Endothelial cell of umbilical vein (primary cell): ENCODE measurements at regions not wholly inside any gene's neighbourhood (a gene's known extent, or its start where the extent isn't known, plus 50 kb on each side); places are given as distances from the start of the nearest gene placed in this dataset.

Experiments used
- BruUV-seq: library from RNA; stranded (reverse); fragments of 400-500 nt; replicated peaks from 2 replicates; lab custom pipeline; 2021; lab: Mats Ljungman, UMichigan
- CTCF ChIA-PET: fragments of 300-600, 350-600 bp; sonication (Branson Sonifier 250); formaldehyde crosslinking; loops from one replicate; lab custom pipeline; 2021; ENCODE audit warnings: antibody characterized with exemption, inconsistent platforms; lab: Charles Lee
- POLR2A ChIA-PET: fragments of 300-600, 350-600 bp; sonication (Branson Sonifier 250); formaldehyde crosslinking; loops from one replicate; lab custom pipeline; 2021; ENCODE audit warnings: antibody characterized with exemption, inconsistent platforms; lab: Charles Lee
- DNase-seq: peaks from one replicate; pipeline ENCODE4 v3.0.0-alpha.2; 2011; ENCODE audit warnings: low read depth, low spot score
- FAIRE-seq: peaks from 2 replicates; lab custom pipeline; 2011; peaks lifted over from hg19 to GRCh38; lab: Jason Lieb, UNC
- H2AFZ ChIP-seq: 2 replicates; pipeline ENCODE4 v1.6.0; 2012; ENCODE audit warnings: low read depth, low read length, control low read depth, inconsistent platforms
- H3K27ac ChIP-seq: 2 replicates; pipeline ENCODE4 v1.5.1; 2011; ENCODE audit warnings: low read depth, mild to moderate bottlenecking, control low read depth, low read length, moderate library complexity; ENCODE audit not compliant: insufficient read depth
- H3K27me3 ChIP-seq, 2 experiments: 2 replicates each; pipeline versions ENCODE4 v1.6.0 to v1.6.1; 2011; ENCODE audit warnings: low read length in 2 of 2, mixed read lengths in 1 of 2; ENCODE audit not compliant: control insufficient read depth in 2 of 2, insufficient read depth in 2 of 2
- H3K36me3 ChIP-seq, 2 experiments: 2 replicates in 1 of 2; 3 replicates in 1 of 2; pipeline ENCODE4 v1.5.1; 2011; ENCODE audit warnings: low read length in 2 of 2, mild to moderate bottlenecking in 1 of 2, moderate library complexity in 1 of 2; ENCODE audit not compliant: control insufficient read depth in 2 of 2, insufficient read depth in 2 of 2; ENCODE audit errors: extremely low read depth in 1 of 2
- H3K4me1 ChIP-seq: 3 replicates; pipeline ENCODE4 v1.5.1; 2011; ENCODE audit warnings: mild to moderate bottlenecking, low read length; ENCODE audit not compliant: control insufficient read depth, insufficient read depth; ENCODE audit errors: extremely low read depth
- H3K4me2 ChIP-seq: 2 replicates; pipeline ENCODE4 v1.6.1; 2011; ENCODE audit warnings: low read length, control low read depth, mixed read lengths; ENCODE audit not compliant: insufficient read depth
- H3K4me3 ChIP-seq, 3 experiments: fragments of 200-600 bp in 1 of 3; sonication (generic), shearing (Covaris generic) in 1 of 3; replicated peaks in 1 of 3; 2 replicates each; pipeline ENCODE4 v1.5.1; 2011 to 2016; ENCODE audit warnings: control low read depth in 3 of 3, low read length in 3 of 3, mild to moderate bottlenecking in 2 of 3, inconsistent platforms in 1 of 3, low read depth in 1 of 3, moderate library complexity in 1 of 3; ENCODE audit not compliant: insufficient read depth in 1 of 3
- H3K79me2 ChIP-seq: 2 replicates; pipeline ENCODE4 v1.6.0; 2012; ENCODE audit warnings: low read length, inconsistent platforms; ENCODE audit not compliant: control insufficient read depth, insufficient read depth
- H3K9ac ChIP-seq: replicated peaks from 2 replicates; pipeline ENCODE3; 2011; ENCODE audit warnings: low read length, control low read depth; ENCODE audit not compliant: insufficient read depth; ENCODE audit errors: extremely low read depth
- H3K9me1 ChIP-seq: replicated peaks from 3 replicates; pipeline ENCODE4 v1.6.0; 2011; ENCODE audit warnings: mild to moderate bottlenecking, low read length; ENCODE audit not compliant: control insufficient read depth, insufficient read depth; ENCODE audit errors: extremely low read depth
- H3K9me3 ChIP-seq: replicated peaks from 2 replicates; pipeline ENCODE4 v1.5.1; 2012; ENCODE audit warnings: low read length, inconsistent platforms; ENCODE audit not compliant: control insufficient read depth, insufficient read depth
- H4K20me1 ChIP-seq: replicated peaks from 2 replicates; pipeline ENCODE3; 2011; ENCODE audit warnings: mild to moderate bottlenecking, low read length; ENCODE audit not compliant: control insufficient read depth, insufficient read depth; ENCODE audit errors: extremely low read depth
- CTCF ChIP-seq, 2 donors: IDR thresholded peaks; 1 replicate in 1 of 2; 2 replicates in 1 of 2; pipeline ENCODE4 v1.5.1; 2011; ENCODE audit warnings: low read length in 2 of 2, mild to moderate bottlenecking in 2 of 2, moderate library complexity in 2 of 2, control low read depth in 1 of 2, inconsistent platforms in 1 of 2, low read depth in 1 of 2; ENCODE audit not compliant: insufficient read depth in 1 of 2; ENCODE audit errors: extremely low read depth in 1 of 2
- EZH2 ChIP-seq: IDR thresholded peaks from 2 replicates; pipeline ENCODE4 v1.6.1; 2012; ENCODE audit warnings: borderline replicate concordance, low read depth, mild to moderate bottlenecking, moderate library complexity, low read length, inconsistent platforms; ENCODE audit not compliant: severe bottlenecking
- FOS ChIP-seq: IDR thresholded peaks from 2 replicates; pipeline ENCODE4 v1.6.1; 2011; ENCODE audit warnings: mild to moderate bottlenecking, low read length, moderate library complexity, borderline replicate concordance; ENCODE audit not compliant: insufficient read depth
- GATA2 ChIP-seq: IDR thresholded peaks from 2 replicates; pipeline ENCODE4 v1.7.0; 2011; ENCODE audit warnings: low read depth, mild to moderate bottlenecking, moderate library complexity, mixed read lengths, low read length; ENCODE audit not compliant: insufficient read length, insufficient read depth
- JUN ChIP-seq: IDR thresholded peaks from 2 replicates; pipeline ENCODE4 v1.6.1; 2011; ENCODE audit warnings: borderline replicate concordance, low read depth; ENCODE audit not compliant: insufficient read length, insufficient read depth
- MAX ChIP-seq: IDR thresholded peaks from 2 replicates; pipeline ENCODE4 v1.6.1; 2011; ENCODE audit not compliant: insufficient read depth, insufficient read length
- MYC ChIP-seq: IDR thresholded peaks from one replicate; pipeline ENCODE4 v1.6.1; 2011; ENCODE audit warnings: mild to moderate bottlenecking, low read depth, low read length
- POLR2A ChIP-seq: IDR thresholded peaks from 2 replicates; pipeline ENCODE4 v1.6.1; 2012; ENCODE audit warnings: low read depth, mild to moderate bottlenecking, control low read depth, low read length
- POLR2AphosphoS5 ChIP-seq: IDR thresholded peaks from 2 replicates; pipeline ENCODE4 v1.6.1; 2012; ENCODE audit warnings: low read depth, mild to moderate bottlenecking, control low read depth, low read length, moderate library complexity; ENCODE audit not compliant: insufficient read depth
- dilution Hi-C: fragments of 300-500 bp; cut with MboI; formaldehyde crosslinking; loops from one replicate; pipeline ENCODE4 v1.15.0; 2019; ENCODE audit warnings: low sequenced_read_pairs; ENCODE audit not compliant: extremely low pct_ligation_motif_present
- intact Hi-C: fragments of 100-400 bp; cut with micrococcal nuclease; formaldehyde crosslinking; loops from one replicate; pipeline ENCODE4 v1.10.0; 2022

GRCh38 chr1:108070662-108071061 lies 105.7 kb upstream of the VAV3 start:
- ChIA-PET CTCF (interaction anchor here (1.8 kb wide), 1 partner anchor 289 kb away, joined by 5 read pairs; no protein-coding TSS in a partner anchor), POLR2A (no interaction called here)
- DNase-seq, result no peak
- FAIRE-seq, result no peak
- Histone ChIP-seq H4K20me1 (no peaks in the 10 kb centered on the region), H3K79me2 (no peaks in the 10 kb centered on the region), H3K4me1 (no peaks in the 10 kb centered on the region), H3K4me2 (no peak overlapping the region), H3K36me3 (no peaks in the 10 kb centered on the region), H3K9ac (no peak overlapping the region), H3K9me1 (peaks cover 2% of the 10 kb centered on the region), H3K9me3 (no peaks in the 10 kb centered on the region), H3K27ac (no peak overlapping the region), H2AFZ (no peak overlapping the region), H3K4me3 (no peak overlapping the region), H3K27me3 (no peaks in the 10 kb centered on the region)
- TF ChIP-seq JUN, result no peak
- TF ChIP-seq FOS, result no peak
- TF ChIP-seq EZH2, result no peak
- no peak for TF ChIP-seq POLR2A
- no peak for TF ChIP-seq POLR2AphosphoS5
- TF ChIP-seq GATA2, result no peak
- no peak for TF ChIP-seq MYC
- intact Hi-C loops, result no loop called here
- no TSS peak for BruUV-seq
- dilution Hi-C loops, result no loop called here

- dilution Hi-C loops (no loop called here), intact Hi-C loops (no loop called here)
- no peaks in the 10 kb centered on the region for H3K79me2 ChIP-seq
- no peak overlapping the region for H3K4me3 ChIP-seq
- no peak overlapping the region for H3K9ac ChIP-seq
- FAIRE-seq, result no peak
- no peaks in the 10 kb centered on the region for H3K9me1 ChIP-seq
- no TSS peak for BruUV-seq
- TF ChIP-seq CTCF (IDR thresholded peaks at IDR 0.05; ENCODE audit: extremely low read depth in 1 of 2, insufficient read depth in 1 of 2, low read depth in 1 of 2, low read length in 2 of 2), result no peak
- no peak for TF ChIP-seq MYC
- no peak for TF ChIP-seq MAX
- no peak for TF ChIP-seq POLR2AphosphoS5
- TF ChIP-seq EZH2, result no peak
- TF ChIP-seq POLR2A, result no peak
- no peak for TF ChIP-seq FOS
- TF ChIP-seq GATA2, result no peak
- TF ChIP-seq JUN, result no peak
- H2AFZ ChIP-seq, result no peak overlapping the region
- H3K27me3 ChIP-seq, result no peaks in the 10 kb centered on the region
- H3K9me3 ChIP-seq, result no peaks in the 10 kb centered on the region
- no peaks in the 10 kb centered on the region for H3K4me1 ChIP-seq
- no peaks in the 10 kb centered on the region for H4K20me1 ChIP-seq
- H3K27ac ChIP-seq, result no peak overlapping the region
- POLR2A ChIA-PET, result no interaction called here
- CTCF ChIA-PET, result no interaction called here
- no peak overlapping the region for H3K4me2 ChIP-seq
- no peaks in the 10 kb centered on the region for H3K36me3 ChIP-seq
- no peak for DNase-seq
These were observed 103.0 kb upstream of the VAV3 start for GRCh38 chr1:108067884-108068540.
